ENCODE measurements at regions not wholly inside any gene's neighbourhood (a gene's known extent, or its start where the extent isn't known, plus 50 kb on each side); places are given as distances from the start of the nearest gene placed in this dataset.
"Not testable (repeated sequence)": the region's sequence is repeated elsewhere in the genome, so short reads cannot be mapped to it uniquely, and the experiment has no call there.

DNA sequence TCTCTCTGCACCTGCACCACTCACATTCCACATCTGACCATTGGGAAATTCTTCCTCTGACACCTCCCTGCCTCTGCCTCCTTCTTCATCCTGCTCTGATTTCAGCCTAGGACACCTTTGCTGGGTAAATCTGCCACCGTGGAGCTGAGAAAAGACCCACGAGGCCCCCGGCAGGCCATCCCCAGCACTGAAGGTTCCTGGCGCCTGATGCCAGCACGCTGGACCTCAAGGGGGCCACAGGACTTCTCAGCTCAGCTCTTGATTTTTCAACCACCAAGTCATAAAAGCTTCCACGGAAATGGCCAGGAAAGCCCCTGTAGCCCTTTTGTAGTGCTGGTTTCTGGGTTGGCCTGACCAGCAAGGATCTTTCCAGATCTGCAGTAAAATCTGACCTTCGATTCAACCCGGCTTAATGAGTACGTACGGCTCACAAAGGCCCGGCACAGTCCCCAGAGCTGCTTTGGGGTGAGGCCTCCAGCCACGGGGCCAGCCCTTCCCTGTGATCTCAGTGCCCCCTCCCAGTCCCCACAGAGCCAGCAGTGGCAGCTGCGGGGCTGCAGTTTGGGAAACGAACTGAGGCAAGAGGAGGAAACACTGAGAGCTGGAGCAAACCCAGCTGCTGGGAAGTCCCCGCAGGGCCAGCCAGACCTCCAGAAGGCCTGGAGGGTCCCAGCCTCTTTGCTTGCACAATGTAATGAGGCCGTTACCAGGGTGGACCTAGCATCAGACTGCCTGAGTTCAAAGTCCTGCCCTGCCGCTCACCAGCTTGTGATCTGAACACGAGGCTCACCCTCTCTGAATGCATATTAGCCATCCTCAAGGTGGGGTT lies 157.5 kb downstream of the BMP7 start:
- Histone ChIP-seq H3K27me3 (no peaks in the 10 kb centered on the region), H3K36me3 (no peaks in the 10 kb centered on the region), H3K4me1 (no peaks in the 10 kb centered on the region), H3K4me3 (no peak overlapping the region), H3K27ac (no peak overlapping the region), H3K9me3 (no peaks in the 10 kb centered on the region)
- ATAC-seq: no peak
- 43% methylated on average over 12 of the region's 18 CpGs for WGBS (ENCODE audit: insufficient coverage, low coverage, low lambda C conversion rate, missing lambda C conversion rate)
- DNase-seq: no peak
- TF ChIP-seq, protein P1, sequence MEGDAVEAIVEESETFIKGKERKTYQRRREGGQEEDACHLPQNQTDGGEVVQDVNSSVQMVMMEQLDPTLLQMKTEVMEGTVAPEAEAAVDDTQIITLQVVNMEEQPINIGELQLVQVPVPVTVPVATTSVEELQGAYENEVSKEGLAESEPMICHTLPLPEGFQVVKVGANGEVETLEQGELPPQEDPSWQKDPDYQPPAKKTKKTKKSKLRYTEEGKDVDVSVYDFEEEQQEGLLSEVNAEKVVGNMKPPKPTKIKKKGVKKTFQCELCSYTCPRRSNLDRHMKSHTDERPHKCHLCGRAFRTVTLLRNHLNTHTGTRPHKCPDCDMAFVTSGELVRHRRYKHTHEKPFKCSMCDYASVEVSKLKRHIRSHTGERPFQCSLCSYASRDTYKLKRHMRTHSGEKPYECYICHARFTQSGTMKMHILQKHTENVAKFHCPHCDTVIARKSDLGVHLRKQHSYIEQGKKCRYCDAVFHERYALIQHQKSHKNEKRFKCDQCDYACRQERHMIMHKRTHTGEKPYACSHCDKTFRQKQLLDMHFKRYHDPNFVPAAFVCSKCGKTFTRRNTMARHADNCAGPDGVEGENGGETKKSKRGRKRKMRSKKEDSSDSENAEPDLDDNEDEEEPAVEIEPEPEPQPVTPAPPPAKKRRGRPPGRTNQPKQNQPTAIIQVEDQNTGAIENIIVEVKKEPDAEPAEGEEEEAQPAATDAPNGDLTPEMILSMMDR (IDR thresholded peaks at IDR 0.05): no peak
- TF ChIP-seq POLR2A (IDR thresholded peaks at IDR 0.05): no peak
- intact Hi-C loops (cut with DNase I): no loop called here

GRCh38 chr20:57109571-57109953 lies 156.9 kb downstream of the BMP7 start:
- no peak for TF ChIP-seq POLR2A (IDR thresholded peaks at IDR 0.05)
- TF ChIP-seq, protein P1 (IDR thresholded peaks at IDR 0.05): no peak
- ATAC-seq (no peak), DNase-seq (no peak)
- no peaks in the 10 kb centered on the region for H3K27me3 ChIP-seq
- no peaks in the 10 kb centered on the region for H3K36me3 ChIP-seq
- H3K9me3 ChIP-seq: no peaks in the 10 kb centered on the region
- intact Hi-C loops (cut with DNase I): no loop called here
- no peaks in the 10 kb centered on the region for H3K4me1 ChIP-seq
- H3K4me3 ChIP-seq: no peak overlapping the region
- no peak overlapping the region for H3K27ac ChIP-seq
- 80% methylated on average over 2 of the region's 10 CpGs for WGBS (ENCODE audit: insufficient coverage, low coverage, low lambda C conversion rate, missing lambda C conversion rate)

DNA sequence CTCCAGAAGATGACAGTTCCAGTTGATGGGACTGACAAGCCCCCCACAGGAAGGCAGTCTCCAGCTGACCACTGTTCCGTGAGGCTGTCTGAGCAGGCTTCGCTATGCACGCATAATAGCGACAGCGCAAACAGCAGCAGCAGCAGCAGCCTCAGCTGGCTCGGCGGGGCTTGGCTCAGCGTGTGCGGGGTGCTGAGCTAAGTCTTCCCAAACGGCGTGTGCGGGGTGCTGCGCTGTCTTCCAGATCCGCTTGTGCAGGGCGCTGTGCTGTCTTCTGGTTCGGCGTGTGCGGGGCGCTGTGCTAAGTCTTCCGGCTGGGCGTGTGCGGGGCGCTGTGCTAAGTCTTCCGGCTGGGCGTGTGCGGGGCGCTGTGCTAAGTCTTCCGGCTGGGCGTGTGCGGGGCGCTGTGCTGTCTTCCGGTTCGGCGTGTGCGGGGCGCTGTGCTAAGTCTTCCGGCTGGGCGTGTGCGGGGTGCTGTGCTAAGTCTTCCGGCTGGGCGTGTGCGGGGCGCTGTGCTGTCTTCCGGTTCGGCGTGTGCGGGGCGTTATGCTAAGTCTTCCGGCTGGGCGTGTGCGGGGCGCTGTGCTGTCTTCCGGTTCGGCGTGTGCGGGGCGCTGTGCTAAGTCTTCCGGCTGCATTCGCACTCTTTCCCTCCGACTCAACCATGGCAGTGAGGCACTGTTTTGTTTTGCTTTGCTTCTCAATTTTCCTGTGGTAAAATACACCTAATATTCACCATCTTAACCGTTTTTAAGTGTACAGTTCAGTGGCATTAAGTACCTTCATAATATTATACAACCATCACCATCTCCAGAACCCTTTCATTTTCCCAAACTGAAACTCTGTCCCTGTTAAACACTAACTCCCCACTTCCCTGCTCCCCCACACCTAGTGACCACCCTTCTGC lies 156.1 kb downstream of the BMP7 start:
- intact Hi-C loops (cut with DNase I); DNase-seq: not testable (repeated sequence)
- 92% methylated on average over 21 of the region's 61 CpGs for WGBS (ENCODE audit: insufficient coverage, low coverage, low lambda C conversion rate, missing lambda C conversion rate)

GRCh38 chr20:57111028-57111373 lies 155.4 kb downstream of the BMP7 start:
- no peak overlapping the region for H3K27ac ChIP-seq
- H3K36me3 ChIP-seq: no peaks in the 10 kb centered on the region
- ATAC-seq (no peak), DNase-seq (no peak)
- H3K9me3 ChIP-seq: no peaks in the 10 kb centered on the region
- no peak for TF ChIP-seq POLR2A (IDR thresholded peaks at IDR 0.05)
- TF ChIP-seq, protein P1 (IDR thresholded peaks at IDR 0.05): no peak
- intact Hi-C loops (cut with DNase I): no loop called here
- no peaks in the 10 kb centered on the region for H3K4me1 ChIP-seq
- H3K4me3 ChIP-seq: no peak overlapping the region
- H3K27me3 ChIP-seq: no peaks in the 10 kb centered on the region
- whole genome bisulfite sequencing (ENCODE audit: insufficient coverage, low coverage, low lambda C conversion rate, missing lambda C conversion rate): 65% methylated on average over 3 of the region's 3 CpGs

More for the DNA sequence above, 156.1 kb downstream of the BMP7 start:
- H3K27me3 ChIP-seq, H3K27ac ChIP-seq, H3K9me3 ChIP-seq, H3K4me1 ChIP-seq, H3K36me3 ChIP-seq, H3K4me3 ChIP-seq, ATAC-seq: not testable (repeated sequence)

DNA sequence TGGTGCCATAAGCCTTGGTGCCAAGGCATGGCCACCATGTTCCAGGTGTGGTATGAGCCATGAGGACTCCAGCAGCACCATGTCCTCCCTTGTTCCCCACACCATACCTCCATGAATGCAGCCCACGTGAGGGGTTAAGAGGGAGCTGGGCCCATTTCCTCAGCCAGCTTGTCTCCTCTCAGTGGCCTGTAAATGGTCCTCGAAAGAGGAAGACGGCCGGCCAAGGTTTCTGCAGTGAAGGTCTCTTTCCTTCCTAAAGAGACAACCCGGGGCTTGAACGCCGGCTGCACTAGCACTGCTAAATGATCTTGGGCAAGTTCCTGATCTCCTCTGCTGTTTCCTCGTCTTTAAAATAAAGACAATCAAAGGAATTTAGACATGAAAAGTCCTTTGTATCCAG lies 154.0 kb downstream of the BMP7 start:
- Histone ChIP-seq H3K27ac (no peak overlapping the region), H3K27me3 (no peaks in the 10 kb centered on the region), H3K4me1 (no peaks in the 10 kb centered on the region), H3K9me3 (no peaks in the 10 kb centered on the region), H3K4me3 (no peak overlapping the region), H3K36me3 (no peaks in the 10 kb centered on the region)
- intact Hi-C loops (cut with DNase I): no loop called here
- 72% methylated on average over 7 of the region's 8 CpGs for whole genome bisulfite sequencing (ENCODE audit: insufficient coverage, low coverage, low lambda C conversion rate, missing lambda C conversion rate)
- no peak for DNase-seq
- TF ChIP-seq POLR2A (IDR thresholded peaks at IDR 0.05): no peak
- TF ChIP-seq, protein P1 (IDR thresholded peaks at IDR 0.05): no peak
- no peak for ATAC-seq

Data from right lobe of liver (tissue), 6 donors.